Neural progenitor cell (in vitro differentiated cells): ENCODE measurements at regions not wholly inside any gene's neighbourhood (a gene's known extent, or its start where the extent isn't known, plus 50 kb on each side); places are given as distances from the start of the nearest gene placed in this dataset.

Experiments used
- CTCF ChIP-seq: fragments of 200-600 bp; sonication (generic); IDR thresholded peaks from 2 replicates; pipeline ENCODE4 v1.5.1; 2017; ENCODE audit warnings: antibody characterized with exemption, mild to moderate bottlenecking
- EZH2 ChIP-seq: fragments of 200-600 bp; sonication (generic); IDR thresholded peaks from 2 replicates; pipeline ENCODE4 v1.6.1; 2017; ENCODE audit warnings: antibody characterized with exemption, mild to moderate bottlenecking, moderate library complexity
- EZH2phosphoT487 ChIP-seq: fragments of 200-600 bp; sonication (generic); IDR thresholded peaks from 2 replicates; pipeline ENCODE4 v1.6.1; 2017; ENCODE audit warnings: antibody characterized with exemption

GRCh38 chr4:23579166-23579565 is 310.7 kb downstream of the PPARGC1A start:
- no peak for TF ChIP-seq CTCF
- no peak for TF ChIP-seq EZH2phosphoT487
- no peak for TF ChIP-seq EZH2
